ENCODE measurements at regions not wholly inside any gene's neighbourhood (a gene's known extent, or its start where the extent isn't known, plus 50 kb on each side); places are given as distances from the start of the nearest gene placed in this dataset.

DNA sequence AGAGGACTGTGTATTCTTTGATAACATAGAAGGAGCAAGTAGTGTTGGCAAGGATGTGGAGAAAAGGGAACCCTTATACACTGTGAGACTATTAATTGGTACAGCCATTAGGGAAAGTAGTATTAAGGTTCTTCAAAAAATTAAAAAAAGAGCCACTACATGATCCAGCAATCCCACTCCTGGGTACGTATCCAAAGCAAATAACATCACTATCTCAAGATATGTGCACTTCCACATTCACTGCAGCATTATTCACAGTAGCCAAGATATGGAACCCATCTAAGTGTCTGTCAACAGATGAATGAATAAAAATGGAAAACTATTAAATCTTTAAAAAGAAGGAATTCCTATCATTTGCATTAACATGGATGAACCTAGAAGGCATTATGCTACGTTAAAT is 693.2 kb upstream of the RIOK2 start:
- TF ChIP-seq, protein P1, sequence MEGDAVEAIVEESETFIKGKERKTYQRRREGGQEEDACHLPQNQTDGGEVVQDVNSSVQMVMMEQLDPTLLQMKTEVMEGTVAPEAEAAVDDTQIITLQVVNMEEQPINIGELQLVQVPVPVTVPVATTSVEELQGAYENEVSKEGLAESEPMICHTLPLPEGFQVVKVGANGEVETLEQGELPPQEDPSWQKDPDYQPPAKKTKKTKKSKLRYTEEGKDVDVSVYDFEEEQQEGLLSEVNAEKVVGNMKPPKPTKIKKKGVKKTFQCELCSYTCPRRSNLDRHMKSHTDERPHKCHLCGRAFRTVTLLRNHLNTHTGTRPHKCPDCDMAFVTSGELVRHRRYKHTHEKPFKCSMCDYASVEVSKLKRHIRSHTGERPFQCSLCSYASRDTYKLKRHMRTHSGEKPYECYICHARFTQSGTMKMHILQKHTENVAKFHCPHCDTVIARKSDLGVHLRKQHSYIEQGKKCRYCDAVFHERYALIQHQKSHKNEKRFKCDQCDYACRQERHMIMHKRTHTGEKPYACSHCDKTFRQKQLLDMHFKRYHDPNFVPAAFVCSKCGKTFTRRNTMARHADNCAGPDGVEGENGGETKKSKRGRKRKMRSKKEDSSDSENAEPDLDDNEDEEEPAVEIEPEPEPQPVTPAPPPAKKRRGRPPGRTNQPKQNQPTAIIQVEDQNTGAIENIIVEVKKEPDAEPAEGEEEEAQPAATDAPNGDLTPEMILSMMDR (IDR thresholded peaks at IDR 0.05; ENCODE audit: low read depth, low read length, missing input control), result no peak
- TF ChIP-seq, protein P2, sequence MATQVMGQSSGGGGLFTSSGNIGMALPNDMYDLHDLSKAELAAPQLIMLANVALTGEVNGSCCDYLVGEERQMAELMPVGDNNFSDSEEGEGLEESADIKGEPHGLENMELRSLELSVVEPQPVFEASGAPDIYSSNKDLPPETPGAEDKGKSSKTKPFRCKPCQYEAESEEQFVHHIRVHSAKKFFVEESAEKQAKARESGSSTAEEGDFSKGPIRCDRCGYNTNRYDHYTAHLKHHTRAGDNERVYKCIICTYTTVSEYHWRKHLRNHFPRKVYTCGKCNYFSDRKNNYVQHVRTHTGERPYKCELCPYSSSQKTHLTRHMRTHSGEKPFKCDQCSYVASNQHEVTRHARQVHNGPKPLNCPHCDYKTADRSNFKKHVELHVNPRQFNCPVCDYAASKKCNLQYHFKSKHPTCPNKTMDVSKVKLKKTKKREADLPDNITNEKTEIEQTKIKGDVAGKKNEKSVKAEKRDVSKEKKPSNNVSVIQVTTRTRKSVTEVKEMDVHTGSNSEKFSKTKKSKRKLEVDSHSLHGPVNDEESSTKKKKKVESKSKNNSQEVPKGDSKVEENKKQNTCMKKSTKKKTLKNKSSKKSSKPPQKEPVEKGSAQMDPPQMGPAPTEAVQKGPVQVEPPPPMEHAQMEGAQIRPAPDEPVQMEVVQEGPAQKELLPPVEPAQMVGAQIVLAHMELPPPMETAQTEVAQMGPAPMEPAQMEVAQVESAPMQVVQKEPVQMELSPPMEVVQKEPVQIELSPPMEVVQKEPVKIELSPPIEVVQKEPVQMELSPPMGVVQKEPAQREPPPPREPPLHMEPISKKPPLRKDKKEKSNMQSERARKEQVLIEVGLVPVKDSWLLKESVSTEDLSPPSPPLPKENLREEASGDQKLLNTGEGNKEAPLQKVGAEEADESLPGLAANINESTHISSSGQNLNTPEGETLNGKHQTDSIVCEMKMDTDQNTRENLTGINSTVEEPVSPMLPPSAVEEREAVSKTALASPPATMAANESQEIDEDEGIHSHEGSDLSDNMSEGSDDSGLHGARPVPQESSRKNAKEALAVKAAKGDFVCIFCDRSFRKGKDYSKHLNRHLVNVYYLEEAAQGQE (IDR thresholded peaks at IDR 0.05), result no peak
- TF ChIP-seq RAD21 (IDR thresholded peaks at IDR 0.05) (no peak), JUND (IDR thresholded peaks at IDR 0.05) (no peak), YY1 (IDR thresholded peaks at IDR 0.05) (no peak), TAF1 (conservative IDR thresholded peaks at IDR 0.05) (no peak), SP1 (IDR thresholded peaks at IDR 0.05) (no peak), EGR1 (IDR thresholded peaks at IDR 0.05; ENCODE audit: low read depth in 2 of 2) (no peak), FOXA2 (IDR thresholded peaks at IDR 0.05) (no peak)
- TF ChIP-seq, protein P3, sequence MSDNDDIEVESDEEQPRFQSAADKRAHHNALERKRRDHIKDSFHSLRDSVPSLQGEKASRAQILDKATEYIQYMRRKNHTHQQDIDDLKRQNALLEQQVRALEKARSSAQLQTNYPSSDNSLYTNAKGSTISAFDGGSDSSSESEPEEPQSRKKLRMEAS (IDR thresholded peaks at IDR 0.05), result no peak
- TF ChIP-seq, protein P4, sequence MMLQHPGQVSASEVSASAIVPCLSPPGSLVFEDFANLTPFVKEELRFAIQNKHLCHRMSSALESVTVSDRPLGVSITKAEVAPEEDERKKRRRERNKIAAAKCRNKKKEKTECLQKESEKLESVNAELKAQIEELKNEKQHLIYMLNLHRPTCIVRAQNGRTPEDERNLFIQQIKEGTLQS (IDR thresholded peaks at IDR 0.05), result no peak
- TF ChIP-seq, protein P5, sequence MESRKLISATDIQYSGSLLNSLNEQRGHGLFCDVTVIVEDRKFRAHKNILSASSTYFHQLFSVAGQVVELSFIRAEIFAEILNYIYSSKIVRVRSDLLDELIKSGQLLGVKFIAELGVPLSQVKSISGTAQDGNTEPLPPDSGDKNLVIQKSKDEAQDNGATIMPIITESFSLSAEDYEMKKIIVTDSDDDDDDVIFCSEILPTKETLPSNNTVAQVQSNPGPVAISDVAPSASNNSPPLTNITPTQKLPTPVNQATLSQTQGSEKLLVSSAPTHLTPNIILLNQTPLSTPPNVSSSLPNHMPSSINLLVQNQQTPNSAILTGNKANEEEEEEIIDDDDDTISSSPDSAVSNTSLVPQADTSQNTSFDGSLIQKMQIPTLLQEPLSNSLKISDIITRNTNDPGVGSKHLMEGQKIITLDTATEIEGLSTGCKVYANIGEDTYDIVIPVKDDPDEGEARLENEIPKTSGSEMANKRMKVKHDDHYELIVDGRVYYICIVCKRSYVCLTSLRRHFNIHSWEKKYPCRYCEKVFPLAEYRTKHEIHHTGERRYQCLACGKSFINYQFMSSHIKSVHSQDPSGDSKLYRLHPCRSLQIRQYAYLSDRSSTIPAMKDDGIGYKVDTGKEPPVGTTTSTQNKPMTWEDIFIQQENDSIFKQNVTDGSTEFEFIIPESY (IDR thresholded peaks at IDR 0.05), result no peak

Data from liver (tissue), 3 donors.